ENCODE measurements at regions not wholly inside any gene's neighbourhood (a gene's known extent, or its start where the extent isn't known, plus 50 kb on each side); places are given as distances from the start of the nearest gene placed in this dataset.

DNA sequence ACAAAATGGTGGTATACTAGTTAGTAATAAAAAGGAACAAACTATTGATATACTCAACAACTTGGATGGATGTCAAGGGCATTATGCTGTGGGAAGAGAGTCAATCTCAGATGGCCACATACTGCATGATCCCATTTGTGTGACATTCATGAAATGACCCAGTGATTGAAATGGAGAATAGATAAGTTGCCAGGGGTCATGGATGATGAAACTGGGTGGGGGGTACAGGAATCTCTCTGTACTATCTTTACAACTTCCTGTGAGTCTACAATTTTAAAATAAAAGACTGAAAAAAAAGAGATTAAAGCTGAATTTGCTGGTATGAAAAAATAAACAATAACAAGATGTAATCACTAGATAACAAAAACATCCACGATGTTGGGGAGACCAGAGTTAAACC, 70.5 kb upstream of the CDYL2 start:
- POLR2A ChIA-PET (ENCODE audit: low non-redundant PET) = no interaction called here
- no peak for DNase-seq (ENCODE audit: low spot score)
- no peak overlapping the region for H3K27ac ChIP-seq

DNA sequence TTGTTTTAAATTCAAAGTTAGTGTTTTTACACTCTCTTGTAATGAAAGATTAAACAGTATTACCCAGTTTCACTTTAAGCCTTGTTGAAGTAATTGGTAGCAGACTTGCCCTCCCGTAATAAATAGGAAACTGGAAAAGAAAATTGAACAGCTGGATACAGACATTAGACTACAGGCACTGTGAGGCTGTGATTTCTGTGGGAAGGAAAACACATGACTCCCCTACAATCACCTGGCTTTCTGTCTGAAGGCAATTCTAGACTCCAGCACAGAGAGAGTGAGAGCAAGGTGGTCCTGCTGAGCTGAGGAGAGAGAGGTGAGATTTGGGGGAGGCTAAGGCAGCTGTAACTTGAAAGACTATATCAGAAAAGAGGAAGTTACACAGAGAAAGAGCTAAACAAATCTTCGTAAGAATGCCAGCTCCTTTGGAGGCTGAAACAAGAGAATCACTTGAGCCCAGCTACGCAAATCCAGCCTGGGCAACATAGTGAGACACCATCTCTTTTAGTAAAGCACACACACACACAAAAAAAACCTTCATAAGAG, 57.8 kb upstream of the CDYL2 start:
- ChIA-PET POLR2A (ENCODE audit: low non-redundant PET) (no interaction called here), CTCF (no interaction called here)
- DNase-seq (ENCODE audit: low spot score) = no peak
- TF ChIP-seq, protein P1, sequence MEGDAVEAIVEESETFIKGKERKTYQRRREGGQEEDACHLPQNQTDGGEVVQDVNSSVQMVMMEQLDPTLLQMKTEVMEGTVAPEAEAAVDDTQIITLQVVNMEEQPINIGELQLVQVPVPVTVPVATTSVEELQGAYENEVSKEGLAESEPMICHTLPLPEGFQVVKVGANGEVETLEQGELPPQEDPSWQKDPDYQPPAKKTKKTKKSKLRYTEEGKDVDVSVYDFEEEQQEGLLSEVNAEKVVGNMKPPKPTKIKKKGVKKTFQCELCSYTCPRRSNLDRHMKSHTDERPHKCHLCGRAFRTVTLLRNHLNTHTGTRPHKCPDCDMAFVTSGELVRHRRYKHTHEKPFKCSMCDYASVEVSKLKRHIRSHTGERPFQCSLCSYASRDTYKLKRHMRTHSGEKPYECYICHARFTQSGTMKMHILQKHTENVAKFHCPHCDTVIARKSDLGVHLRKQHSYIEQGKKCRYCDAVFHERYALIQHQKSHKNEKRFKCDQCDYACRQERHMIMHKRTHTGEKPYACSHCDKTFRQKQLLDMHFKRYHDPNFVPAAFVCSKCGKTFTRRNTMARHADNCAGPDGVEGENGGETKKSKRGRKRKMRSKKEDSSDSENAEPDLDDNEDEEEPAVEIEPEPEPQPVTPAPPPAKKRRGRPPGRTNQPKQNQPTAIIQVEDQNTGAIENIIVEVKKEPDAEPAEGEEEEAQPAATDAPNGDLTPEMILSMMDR (conservative IDR thresholded peaks at IDR 0.05; ENCODE audit: low read depth) = no peak
- no peak overlapping the region for H3K27ac ChIP-seq

More for the DNA sequence above, 70.5 kb upstream of the CDYL2 start:
- CTCF ChIA-PET = no interaction called here
- TF ChIP-seq, protein P1 (conservative IDR thresholded peaks at IDR 0.05; ENCODE audit: low read depth) = no peak

Measured in RWPE1 (cell line).